Osteocyte (in vitro differentiated cells): ENCODE measurements at regions not wholly inside any gene's neighbourhood (a gene's known extent, or its start where the extent isn't known, plus 50 kb on each side); places are given as distances from the start of the nearest gene placed in this dataset.

ENCODE experiments used
- DNase-seq: peaks from one replicate; pipeline ENCODE4 v3.0.0; 2021; ENCODE audit warnings: mixed read lengths; ENCODE audit not compliant: unreplicated experiment; ENCODE audit errors: extremely low spot score
- H3K27ac Mint-ChIP-seq: one replicate; pipeline ENCODE4 v1.8.0; 2021; ENCODE audit warnings: mild to moderate bottlenecking, mixed read lengths; ENCODE audit not compliant: unreplicated experiment
- H3K27me3 Mint-ChIP-seq: one replicate; pipeline ENCODE4 v1.8.0; 2021; ENCODE audit warnings: mixed read lengths; ENCODE audit not compliant: unreplicated experiment
- H3K36me3 Mint-ChIP-seq: one replicate; pipeline ENCODE4 v1.8.0; 2021; ENCODE audit warnings: mixed read lengths; ENCODE audit not compliant: unreplicated experiment
- H3K4me1 Mint-ChIP-seq: one replicate; pipeline ENCODE4 v1.8.0; 2021; ENCODE audit warnings: mixed read lengths; ENCODE audit not compliant: unreplicated experiment
- H3K4me3 Mint-ChIP-seq: one replicate; pipeline ENCODE4 v1.8.0; 2021; ENCODE audit warnings: mild to moderate bottlenecking, moderate library complexity, mixed read lengths; ENCODE audit not compliant: unreplicated experiment
- H3K9me3 Mint-ChIP-seq: one replicate; pipeline ENCODE4 v1.8.0; 2021; ENCODE audit warnings: mixed read lengths; ENCODE audit not compliant: unreplicated experiment
- CTCF ChIP-seq: fragments of 200-600 bp; sonication (generic); IDR thresholded peaks from 2 replicates; pipeline ENCODE4 v1.5.0; 2021; ENCODE audit warnings: antibody characterized with exemption, mild to moderate bottlenecking, moderate library complexity

GRCh38 chrX:99795495-99795894 lies 614.6 kb downstream of the PCDH19 start:
- Mint-ChIP-seq H3K4me1 (no peaks in the 10 kb centered on the region), H3K27ac (no peak overlapping the region), H3K36me3 (no peaks in the 10 kb centered on the region), H3K4me3 (no peak overlapping the region), H3K27me3 (no peaks in the 10 kb centered on the region), H3K9me3 (peaks cover 61% of the 10 kb centered on the region)
- no peak for TF ChIP-seq CTCF
- no peak for DNase-seq

GRCh38 chrX:99782516-99783040 lies 627.5 kb downstream of the PCDH19 start:
- no peak overlapping the region for H3K4me3 Mint-ChIP-seq
- no peaks in the 10 kb centered on the region for H3K27me3 Mint-ChIP-seq
- DNase-seq = no peak
- H3K9me3 Mint-ChIP-seq = peaks cover 34% of the 10 kb centered on the region
- no peak for TF ChIP-seq CTCF
- no peak overlapping the region for H3K27ac Mint-ChIP-seq
- no peaks in the 10 kb centered on the region for H3K4me1 Mint-ChIP-seq
- no peaks in the 10 kb centered on the region for H3K36me3 Mint-ChIP-seq

- H3K4me3 Mint-ChIP-seq = no peak overlapping the region
- no peaks in the 10 kb centered on the region for H3K4me1 Mint-ChIP-seq
- no peaks in the 10 kb centered on the region for H3K27me3 Mint-ChIP-seq
- H3K9me3 Mint-ChIP-seq = peaks cover 21% of the 10 kb centered on the region
- DNase-seq = no peak
- no peak overlapping the region for H3K27ac Mint-ChIP-seq
- TF ChIP-seq CTCF = no peak
- no peaks in the 10 kb centered on the region for H3K36me3 Mint-ChIP-seq
Observed at GRCh38 chrX:99777912-99778311, 632.2 kb downstream of the PCDH19 start.

GRCh38 chrX:99761731-99762130 lies 648.3 kb downstream of the PCDH19 start:
- H3K4me1 Mint-ChIP-seq = no peaks in the 10 kb centered on the region
- H3K4me3 Mint-ChIP-seq = no peak overlapping the region
- DNase-seq = no peak
- no peak for TF ChIP-seq CTCF
- H3K36me3 Mint-ChIP-seq = no peaks in the 10 kb centered on the region
- peaks cover 43% of the 10 kb centered on the region for H3K9me3 Mint-ChIP-seq
- H3K27ac Mint-ChIP-seq = no peak overlapping the region
- H3K27me3 Mint-ChIP-seq = no peaks in the 10 kb centered on the region

- H3K4me3 Mint-ChIP-seq = no peak overlapping the region
- no peaks in the 10 kb centered on the region for H3K27me3 Mint-ChIP-seq
- no peak overlapping the region for H3K27ac Mint-ChIP-seq
- no peaks in the 10 kb centered on the region for H3K4me1 Mint-ChIP-seq
- DNase-seq = no peak
- H3K36me3 Mint-ChIP-seq = no peaks in the 10 kb centered on the region
- H3K9me3 Mint-ChIP-seq = peaks cover 13% of the 10 kb centered on the region
- TF ChIP-seq CTCF = no peak
Observed at GRCh38 chrX:99752776-99753175, 657.3 kb downstream of the PCDH19 start.
